ENCODE measurements at regions not wholly inside any gene's neighbourhood (a gene's known extent, or its start where the extent isn't known, plus 50 kb on each side); places are given as distances from the start of the nearest gene placed in this dataset.

GRCh38 chr16:63298993-63299392, 1262.8 kb upstream of the CDH8 start:
- DNase-seq, result no peak

- no peak for DNase-seq
Observed at GRCh38 chr16:63292036-63292435, 1255.8 kb upstream of the CDH8 start.

- DNase-seq, result peak; percentile 20
Observed at GRCh38 chr16:63289834-63290460, 1253.7 kb upstream of the CDH8 start.

GRCh38 chr16:63287401-63287800, 1251.2 kb upstream of the CDH8 start:
- DNase-seq, result no peak

- DNase-seq, result no peak
Observed at GRCh38 chr16:63283721-63284120, 1247.5 kb upstream of the CDH8 start.

DNA sequence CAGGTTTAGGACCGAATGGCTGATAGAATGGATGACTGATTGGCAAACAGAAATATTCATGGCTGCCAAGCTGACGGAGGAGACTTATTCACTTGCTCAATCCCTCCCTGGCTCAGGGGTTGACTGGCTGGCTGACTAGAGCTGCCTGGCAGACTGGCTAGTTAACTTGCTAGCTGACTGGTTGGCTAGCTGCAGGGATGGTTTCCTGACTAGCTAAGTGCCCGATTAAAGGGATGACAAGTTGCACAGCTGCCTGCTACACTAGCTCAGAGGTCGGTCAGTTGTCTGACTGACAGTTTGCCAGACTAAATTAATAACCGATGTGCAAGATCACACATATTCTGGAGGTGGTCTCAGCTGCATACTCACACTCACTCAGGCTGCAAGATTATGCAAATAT, 1208.4 kb upstream of the CDH8 start:
- no peak for DNase-seq

- no peak for DNase-seq
Observed at GRCh38 chr16:63241497-63242028, 1205.3 kb upstream of the CDH8 start.

GRCh38 chr16:63239065-63239570, 1202.9 kb upstream of the CDH8 start:
- no peak for DNase-seq

DNA sequence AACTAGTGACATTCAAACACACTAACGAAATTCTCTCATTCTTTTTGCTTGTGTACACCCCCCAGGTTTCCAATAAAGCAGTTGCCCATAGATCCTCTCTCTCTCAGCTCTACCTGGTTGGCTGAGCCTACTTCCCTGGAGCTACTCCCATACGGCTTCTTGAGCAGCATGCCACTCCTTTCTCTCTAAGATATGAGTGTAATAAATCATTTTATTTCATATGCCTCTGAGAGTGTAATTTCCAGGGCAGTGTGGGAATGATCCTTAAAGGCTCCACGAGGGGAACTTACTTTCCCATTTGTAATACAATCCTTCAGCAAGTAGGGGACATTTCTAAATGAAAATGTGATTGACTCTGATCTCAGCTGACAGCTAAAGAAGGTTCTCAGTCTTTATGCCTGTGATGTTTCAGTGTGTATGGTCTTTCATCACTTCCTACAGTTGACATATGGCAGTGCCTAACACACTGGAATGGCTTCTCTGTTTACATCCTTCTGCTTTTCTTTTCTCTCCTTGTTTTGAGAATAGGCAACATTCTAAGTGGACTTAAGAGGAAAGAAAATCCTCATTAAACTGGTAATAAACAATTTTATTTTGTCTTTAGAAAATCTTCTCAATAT, 1194.3 kb upstream of the CDH8 start:
- DNase-seq, result no peak

DNA sequence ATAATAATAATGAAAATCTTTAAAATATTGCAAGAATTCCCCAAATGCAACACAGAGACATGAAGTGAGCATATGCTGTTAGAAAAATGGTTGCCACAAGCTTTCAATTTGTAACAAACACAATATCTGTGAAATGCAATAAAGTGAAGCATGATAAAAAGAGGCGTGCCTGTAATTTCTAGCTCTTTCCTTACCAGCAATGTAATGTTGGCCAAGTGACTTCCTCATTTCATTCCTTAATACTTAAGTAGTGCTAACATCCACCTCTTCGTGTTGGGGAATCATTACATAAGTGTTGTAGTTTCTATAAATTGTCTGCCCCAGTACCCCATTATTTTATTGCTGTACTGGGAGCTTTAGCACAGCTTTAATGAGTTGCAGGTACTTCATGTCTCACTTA, 1192.0 kb upstream of the CDH8 start:
- no peak for DNase-seq

GRCh38 chr16:63223851-63224250, 1187.6 kb upstream of the CDH8 start:
- DNase-seq, result no peak

- DNase-seq, result no peak
Observed at GRCh38 chr16:63216696-63217423, 1180.6 kb upstream of the CDH8 start.

DNA sequence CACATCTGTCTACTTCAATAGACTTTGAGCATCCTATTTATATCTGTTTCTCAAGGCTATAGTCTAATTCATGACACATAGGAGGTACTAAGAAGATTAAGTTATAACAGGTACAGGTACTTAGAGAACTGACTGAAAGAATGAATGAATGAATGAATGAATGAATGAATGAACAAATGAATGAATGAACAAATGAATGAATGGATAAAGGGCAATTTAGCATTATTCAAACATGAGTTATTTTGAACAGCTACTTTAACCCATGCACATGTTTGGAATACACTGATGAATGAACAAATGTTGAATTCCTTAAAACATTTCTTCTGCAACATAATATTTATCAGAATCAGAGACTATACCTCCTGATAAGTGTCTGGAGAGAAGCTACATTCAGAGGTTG, 1165.6 kb upstream of the CDH8 start:
- no peak for DNase-seq

- no peak for DNase-seq
Observed at GRCh38 chr16:63200940-63201339, 1164.7 kb upstream of the CDH8 start.

DNA sequence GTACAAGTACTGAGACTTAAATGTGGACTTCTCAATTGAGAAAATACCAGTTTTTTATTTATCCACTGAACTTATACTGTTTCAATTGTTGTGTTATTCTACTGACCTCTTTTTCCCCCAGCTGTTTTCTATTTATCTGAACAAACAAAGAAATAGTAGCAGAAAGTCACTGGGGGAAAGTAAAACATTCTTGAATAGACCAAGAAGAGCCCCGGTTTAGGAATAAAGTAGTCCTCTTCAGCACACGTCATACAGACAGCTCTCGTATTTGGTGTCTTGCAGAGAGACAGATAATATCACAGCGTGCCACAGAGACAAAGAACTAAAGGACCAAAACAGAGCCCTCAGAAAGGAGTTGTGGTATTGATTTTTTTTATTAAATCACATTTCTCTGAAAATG, 1159.1 kb upstream of the CDH8 start:
- DNase-seq, result no peak

GRCh38 chr16:63192980-63193379, 1156.7 kb upstream of the CDH8 start:
- DNase-seq, result no peak

DNA sequence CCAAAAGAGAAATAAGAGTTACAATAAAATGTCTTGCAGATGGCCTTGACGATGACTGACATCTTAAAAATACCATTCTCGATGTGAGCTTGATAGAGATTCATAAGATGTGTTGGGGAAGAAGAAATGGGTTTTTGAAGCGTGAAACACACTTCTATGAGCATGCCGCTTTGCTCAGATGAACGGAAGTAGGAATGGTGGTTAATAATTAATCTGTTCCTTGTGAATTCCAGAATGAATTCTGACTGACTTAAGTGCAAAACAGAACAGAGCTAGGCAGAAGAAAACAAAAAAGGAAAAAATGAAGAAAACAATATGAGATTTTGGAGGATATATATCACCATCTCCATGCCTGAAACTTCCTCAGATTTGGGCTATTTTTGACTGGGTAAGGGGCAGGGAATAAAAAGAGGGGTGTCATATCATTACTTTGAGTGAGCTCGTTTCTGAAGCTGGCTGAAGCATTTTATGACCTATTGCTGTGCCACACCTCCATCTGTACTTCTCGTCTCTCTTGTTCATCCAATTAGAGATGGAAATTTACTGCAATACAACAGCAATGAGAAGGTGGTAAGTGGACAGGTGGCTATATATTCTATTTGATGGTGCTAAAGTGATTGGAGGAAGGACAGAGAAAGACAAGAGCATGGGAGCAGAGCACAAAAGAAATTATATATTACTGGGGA, 1152.0 kb upstream of the CDH8 start:
- DNase-seq, result no peak

- DNase-seq, result no peak
Observed at GRCh38 chr16:63187638-63188037, 1151.4 kb upstream of the CDH8 start.

DNA sequence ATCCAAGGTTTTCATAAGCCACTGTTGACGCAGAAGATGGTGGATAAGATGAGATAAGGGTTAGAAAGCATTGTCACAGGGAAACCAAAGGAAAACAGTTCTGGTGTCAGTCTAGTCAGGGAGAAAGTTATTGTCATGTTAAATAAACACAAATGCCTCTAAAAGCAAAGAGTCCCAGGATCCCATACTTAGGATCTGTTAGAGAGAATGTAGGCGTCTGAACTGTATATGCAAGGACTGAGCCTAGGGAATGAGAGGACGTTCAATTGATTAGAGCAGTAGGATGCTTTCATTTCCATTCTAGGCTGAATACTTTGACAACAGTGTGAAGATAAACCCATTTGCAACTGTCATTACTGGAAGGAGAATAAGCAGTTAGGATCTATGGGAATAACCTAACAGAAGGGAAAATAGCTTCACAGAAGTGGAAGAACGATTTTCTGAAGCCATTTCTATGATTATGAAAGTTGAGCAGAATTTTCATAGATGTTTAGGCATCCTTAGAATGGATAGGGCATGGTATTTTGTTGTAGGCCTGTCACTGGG, 1149.1 kb upstream of the CDH8 start:
- DNase-seq, result no peak

- no peak for DNase-seq
Observed at GRCh38 chr16:63183743-63184142, 1147.5 kb upstream of the CDH8 start.

- DNase-seq, result no peak
Observed at GRCh38 chr16:63175313-63175712, 1139.1 kb upstream of the CDH8 start.

GRCh38 chr16:63174801-63175200, 1138.6 kb upstream of the CDH8 start:
- DNase-seq, result no peak

GRCh38 chr16:63171545-63171944, 1135.3 kb upstream of the CDH8 start:
- DNase-seq, result no peak

Data from NCI-H226 (cell line).